Transverse colon (tissue), 4 donors: ENCODE measurements at regions not wholly inside any gene's neighbourhood (a gene's known extent, or its start where the extent isn't known, plus 50 kb on each side); places are given as distances from the start of the nearest gene placed in this dataset.

Source experiments
- CTCF ChIP-seq, 5 experiments: fragments of 200-600 bp in 3 of 5; fragments of 450-650 bp in 2 of 5; sonication (generic) in 3 of 5; IDR thresholded peaks; 1 replicate in 2 of 5; 2 replicates in 3 of 5; pipeline ENCODE4 v1.5.1; 2016 to 2017; ENCODE audit warnings: antibody characterized with exemption in 5 of 5, inconsistent platforms in 3 of 5, mild to moderate bottlenecking in 2 of 5, moderate library complexity in 1 of 5
- POLR2A ChIP-seq: fragments of 450-650 bp; IDR thresholded peaks from one replicate; pipeline ENCODE4 v1.6.1; 2016; ENCODE audit warnings: antibody characterized with exemption, mild to moderate bottlenecking, moderate library complexity
- POLR2AphosphoS5 ChIP-seq, 3 donors: sonication (generic); formaldehyde crosslinking; IDR thresholded peaks; one replicate each; pipeline ENCODE4 v1.6.1; 2016; ENCODE audit warnings: antibody characterized with exemption in 3 of 3

GRCh38 chr7:46291601-46292150 is 370.6 kb upstream of the IGFBP3 start:
- TF ChIP-seq CTCF (IDR thresholded peaks at IDR 0.05) (no peak), POLR2A (no peak), POLR2AphosphoS5 (IDR thresholded peaks at IDR 0.05) (no peak)
